ENCODE measurements at regions not wholly inside any gene's neighbourhood (a gene's known extent, or its start where the extent isn't known, plus 50 kb on each side); places are given as distances from the start of the nearest gene placed in this dataset.

DNA sequence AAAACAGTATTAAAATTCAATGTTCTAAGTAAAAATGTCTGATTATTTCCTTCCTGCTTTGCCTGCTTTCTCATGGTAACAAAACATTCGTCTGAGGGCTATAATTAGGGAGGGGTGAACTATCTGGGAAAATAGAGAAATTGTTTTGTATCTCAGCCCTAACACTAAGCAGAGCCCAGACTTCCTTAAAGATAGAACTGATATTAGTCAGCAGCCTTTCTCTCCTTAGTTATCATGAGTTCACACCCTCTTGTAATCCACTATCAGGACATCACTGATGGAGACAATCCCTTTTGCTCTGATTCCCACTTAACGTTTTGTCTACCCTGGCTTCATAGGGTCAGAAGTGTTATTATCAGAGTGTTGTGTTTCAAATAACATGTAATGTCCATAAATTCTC lies 701.1 kb upstream of the ZEB2 start:
- Mint-ChIP-seq H3K9me3 (ENCODE audit: low read depth) (peaks cover 12% of the 10 kb centered on the region), H3K27me3 (no peaks in the 10 kb centered on the region), H3K4me1 (ENCODE audit: low read depth) (no peaks in the 10 kb centered on the region), H3K4me3 (ENCODE audit: low read depth) (no peak overlapping the region), H3K36me3 (ENCODE audit: insufficient read depth) (no peaks in the 10 kb centered on the region), H3K27ac (no peak overlapping the region)
- TF ChIP-seq, protein P1, sequence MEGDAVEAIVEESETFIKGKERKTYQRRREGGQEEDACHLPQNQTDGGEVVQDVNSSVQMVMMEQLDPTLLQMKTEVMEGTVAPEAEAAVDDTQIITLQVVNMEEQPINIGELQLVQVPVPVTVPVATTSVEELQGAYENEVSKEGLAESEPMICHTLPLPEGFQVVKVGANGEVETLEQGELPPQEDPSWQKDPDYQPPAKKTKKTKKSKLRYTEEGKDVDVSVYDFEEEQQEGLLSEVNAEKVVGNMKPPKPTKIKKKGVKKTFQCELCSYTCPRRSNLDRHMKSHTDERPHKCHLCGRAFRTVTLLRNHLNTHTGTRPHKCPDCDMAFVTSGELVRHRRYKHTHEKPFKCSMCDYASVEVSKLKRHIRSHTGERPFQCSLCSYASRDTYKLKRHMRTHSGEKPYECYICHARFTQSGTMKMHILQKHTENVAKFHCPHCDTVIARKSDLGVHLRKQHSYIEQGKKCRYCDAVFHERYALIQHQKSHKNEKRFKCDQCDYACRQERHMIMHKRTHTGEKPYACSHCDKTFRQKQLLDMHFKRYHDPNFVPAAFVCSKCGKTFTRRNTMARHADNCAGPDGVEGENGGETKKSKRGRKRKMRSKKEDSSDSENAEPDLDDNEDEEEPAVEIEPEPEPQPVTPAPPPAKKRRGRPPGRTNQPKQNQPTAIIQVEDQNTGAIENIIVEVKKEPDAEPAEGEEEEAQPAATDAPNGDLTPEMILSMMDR (IDR thresholded peaks at IDR 0.05; ENCODE audit: unreplicated experiment): no peak
- no peak for DNase-seq (ENCODE audit: low spot score, unreplicated experiment)

DNA sequence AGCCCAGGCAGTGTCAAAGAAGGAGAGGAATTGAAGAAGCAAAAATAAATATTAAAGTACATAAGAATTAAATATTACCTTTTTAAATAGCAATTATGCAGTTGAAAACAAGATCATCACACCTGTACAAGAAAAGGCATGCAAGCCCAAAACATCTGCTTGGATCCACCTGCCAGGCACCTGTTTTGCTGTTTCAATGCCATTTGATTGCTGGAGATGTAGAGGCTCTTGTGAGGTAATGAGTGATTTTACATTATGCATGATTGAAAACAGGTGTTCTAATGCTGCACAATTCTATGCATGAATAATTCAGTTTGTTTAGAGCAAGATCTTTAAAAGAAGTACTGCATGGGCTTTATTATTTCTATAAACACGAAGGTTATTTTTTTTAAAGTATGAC lies 700.6 kb upstream of the ZEB2 start:
- Mint-ChIP-seq H3K4me3 (ENCODE audit: low read depth) (no peak overlapping the region), H3K36me3 (ENCODE audit: insufficient read depth) (no peaks in the 10 kb centered on the region), H3K9me3 (ENCODE audit: low read depth) (peaks cover 13% of the 10 kb centered on the region), H3K27ac (no peak overlapping the region), H3K27me3 (no peaks in the 10 kb centered on the region), H3K4me1 (ENCODE audit: low read depth) (no peaks in the 10 kb centered on the region)
- TF ChIP-seq, protein P1 (IDR thresholded peaks at IDR 0.05; ENCODE audit: unreplicated experiment): no peak
- no peak for DNase-seq (ENCODE audit: low spot score, unreplicated experiment)

DNA sequence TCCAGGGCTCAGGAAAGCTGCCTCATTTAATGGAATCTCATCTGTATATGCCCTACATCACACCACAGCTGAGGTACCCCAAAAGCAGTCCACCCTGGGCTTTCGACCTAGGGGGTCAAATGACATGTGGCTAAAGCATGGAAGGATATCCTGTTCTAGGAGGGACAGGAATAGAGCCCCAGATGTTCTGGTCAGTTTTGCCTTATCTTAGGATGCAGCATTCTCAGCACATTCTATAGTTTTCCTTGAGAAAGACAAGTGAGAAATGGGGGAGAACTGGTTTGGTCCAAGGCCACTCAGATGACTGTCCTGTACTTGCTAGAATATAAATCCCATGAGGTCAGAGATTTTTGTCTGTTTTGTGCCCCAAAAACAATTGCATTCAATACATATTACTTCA lies 688.0 kb upstream of the ZEB2 start:
- Mint-ChIP-seq H3K9me3 (ENCODE audit: low read depth) (peaks cover 15% of the 10 kb centered on the region), H3K27me3 (no peaks in the 10 kb centered on the region), H3K4me3 (ENCODE audit: low read depth) (no peak overlapping the region), H3K36me3 (ENCODE audit: insufficient read depth) (peaks cover 2% of the 10 kb centered on the region), H3K27ac (no peak overlapping the region), H3K4me1 (ENCODE audit: low read depth) (no peaks in the 10 kb centered on the region)
- TF ChIP-seq, protein P1 (IDR thresholded peaks at IDR 0.05; ENCODE audit: unreplicated experiment): no peak
- no peak for DNase-seq (ENCODE audit: low spot score, unreplicated experiment)

DNA sequence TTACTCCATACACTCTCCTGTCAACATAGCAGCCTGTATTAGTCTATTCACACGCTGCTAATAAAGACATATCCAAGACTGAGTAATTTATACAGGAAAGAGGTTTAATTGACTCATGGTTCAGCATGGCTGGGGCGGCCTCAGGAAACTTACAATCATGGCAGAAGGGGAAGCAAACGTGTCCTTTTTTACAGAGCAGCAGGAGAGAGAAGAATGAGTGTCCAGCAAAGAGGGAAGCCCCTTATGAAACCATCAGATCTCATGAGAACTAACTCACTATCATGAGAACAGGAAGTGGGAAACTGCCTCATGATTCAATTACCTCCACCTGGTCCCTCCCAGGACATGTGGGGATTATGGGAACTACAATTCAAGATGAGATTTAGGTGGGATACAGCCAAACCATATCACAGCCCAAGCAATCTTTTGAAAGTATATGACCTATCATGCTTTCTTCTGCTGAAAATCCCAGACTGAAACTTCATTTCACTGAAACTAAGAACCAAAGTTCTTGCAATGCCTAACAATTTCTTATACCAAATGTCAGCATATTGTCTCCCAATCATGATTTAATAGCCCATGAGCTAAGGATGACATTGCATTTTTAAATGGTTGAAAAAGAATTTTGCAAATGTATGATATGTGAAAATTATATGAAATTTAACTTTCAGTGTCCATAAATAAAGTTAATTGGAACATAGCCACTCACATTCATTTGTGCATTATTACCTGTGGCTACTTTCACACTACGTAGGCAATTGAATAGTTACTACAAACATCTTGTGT lies 686.8 kb upstream of the ZEB2 start:
- Mint-ChIP-seq H3K36me3 (ENCODE audit: insufficient read depth) (peaks cover 2% of the 10 kb centered on the region), H3K27me3 (no peaks in the 10 kb centered on the region), H3K27ac (no peak overlapping the region), H3K4me3 (ENCODE audit: low read depth) (no peak overlapping the region), H3K9me3 (ENCODE audit: low read depth) (peaks cover 9% of the 10 kb centered on the region), H3K4me1 (ENCODE audit: low read depth) (peaks cover 1% of the 10 kb centered on the region)
- TF ChIP-seq, protein P1 (IDR thresholded peaks at IDR 0.05; ENCODE audit: unreplicated experiment): no peak
- DNase-seq (ENCODE audit: low spot score, unreplicated experiment): no peak

DNA sequence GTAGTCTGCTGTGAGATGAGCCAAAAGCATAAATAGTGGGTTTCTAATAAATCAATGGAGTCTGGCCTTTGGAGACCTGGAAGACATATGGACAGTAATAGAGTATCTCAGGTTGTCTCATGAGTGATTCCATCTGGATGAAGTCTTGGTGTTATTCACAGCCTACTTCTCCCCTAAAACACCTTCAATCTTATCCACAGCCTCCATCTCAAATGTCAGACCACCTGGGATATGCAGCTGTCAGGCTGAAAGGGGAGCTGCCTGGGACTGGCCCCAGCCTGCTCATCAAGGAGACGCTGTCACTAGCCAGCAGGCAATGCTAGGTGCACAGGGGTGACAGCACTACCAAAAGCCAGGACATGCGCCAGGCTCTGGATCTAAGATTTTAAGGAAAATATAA lies 684.0 kb upstream of the ZEB2 start:
- no peak overlapping the region for H3K4me3 Mint-ChIP-seq (ENCODE audit: low read depth)
- TF ChIP-seq, protein P1 (IDR thresholded peaks at IDR 0.05; ENCODE audit: unreplicated experiment): no peak
- H3K27ac Mint-ChIP-seq: no peak overlapping the region
- no peaks in the 10 kb centered on the region for H3K36me3 Mint-ChIP-seq (ENCODE audit: insufficient read depth)
- H3K4me1 Mint-ChIP-seq (ENCODE audit: low read depth): peaks cover 1% of the 10 kb centered on the region
- H3K27me3 Mint-ChIP-seq: no peaks in the 10 kb centered on the region
- H3K9me3 Mint-ChIP-seq (ENCODE audit: low read depth): no peaks in the 10 kb centered on the region
- no peak for DNase-seq (ENCODE audit: low spot score, unreplicated experiment)

All from progenitor cell of endocrine pancreas (in vitro differentiated cells).